H1 (cell line): ENCODE measurements at regions not wholly inside any gene's neighbourhood (a gene's known extent, or its start where the extent isn't known, plus 50 kb on each side); places are given as distances from the start of the nearest gene placed in this dataset.

Experiments used
- CTCF ChIA-PET: fragments of 300-600 bp; sonication (Branson Sonifier 250); formaldehyde crosslinking; loops from one replicate; lab custom pipeline; 2021; ENCODE audit not compliant: partially characterized antibody; lab: Charles Lee
- POLR2A ChIA-PET: fragments of 300-600 bp; sonication (Branson Sonifier 250); formaldehyde crosslinking; loops from one replicate; lab custom pipeline; 2021; ENCODE audit warnings: inconsistent platforms; ENCODE audit not compliant: partially characterized antibody; lab: Charles Lee
- DNase-seq, 2 experiments: peaks; one replicate each; pipeline versions ENCODE4 v3.0.0 to v3.0.0-alpha.2; 2010 to 2022; ENCODE audit warnings: low spot score in 2 of 2, low read depth in 1 of 2, mixed read lengths in 1 of 2
- FAIRE-seq: peaks from 2 replicates; lab custom pipeline; 2011; peaks lifted over from hg19 to GRCh38; lab: Jason Lieb, UNC
- H2AFZ ChIP-seq: 2 replicates; pipeline ENCODE4 v1.8.1; 2012; ENCODE audit warnings: low read length, inconsistent platforms
- H2AK5ac ChIP-seq: 2 replicates; pipeline ENCODE4 v1.6.1; 2013; ENCODE audit warnings: low read depth, low read length
- H2BK120ac ChIP-seq: replicated peaks from 2 replicates; pipeline ENCODE3; 2013; ENCODE audit warnings: low read depth, low read length, inconsistent platforms
- H2BK12ac ChIP-seq: 2 replicates; pipeline ENCODE4 v1.6.1; 2013; ENCODE audit warnings: low read depth, low read length
- H2BK15ac ChIP-seq: 2 replicates; pipeline ENCODE4 v1.6.1; 2013; ENCODE audit warnings: low read length
- H2BK20ac ChIP-seq: 2 replicates; pipeline ENCODE4 v1.6.1; 2013; ENCODE audit warnings: low read length
- H2BK5ac ChIP-seq: 2 replicates; pipeline ENCODE4 v1.6.1; 2013; ENCODE audit warnings: low read depth, low read length
- H3K14ac ChIP-seq: 2 replicates; pipeline ENCODE4 v1.6.1; 2013; ENCODE audit warnings: inconsistent platforms; ENCODE audit not compliant: insufficient read length
- H3K18ac ChIP-seq: 2 replicates; pipeline ENCODE4 v1.6.1; 2013; ENCODE audit warnings: low read length; ENCODE audit errors: extremely low read depth
- H3K23ac ChIP-seq: 2 replicates; pipeline ENCODE4 v1.6.1; 2013; ENCODE audit warnings: inconsistent platforms; ENCODE audit not compliant: insufficient read length
- H3K23me2 ChIP-seq: 2 replicates; pipeline ENCODE4 v1.6.1; 2013; ENCODE audit warnings: low read depth, low read length
- H3K27ac ChIP-seq: 2 replicates; pipeline ENCODE4 v1.6.1; 2011; ENCODE audit warnings: low read depth, low read length, inconsistent platforms
- H3K27me3 ChIP-seq, 4 experiments: replicated peaks in 1 of 4; 1 replicate in 1 of 4; 2 replicates in 3 of 4; pipeline versions ENCODE4 v1.6.1 to v1.8.1; 2011 to 2013; ENCODE audit warnings: low read length in 3 of 4, mild to moderate bottlenecking in 3 of 4, inconsistent platforms in 2 of 4, mixed read lengths in 2 of 4, moderate library complexity in 1 of 4; ENCODE audit not compliant: control insufficient read depth in 3 of 4, insufficient read depth in 3 of 4; ENCODE audit errors: extremely low read depth in 1 of 4
- H3K36me3 ChIP-seq, 4 experiments: 2 replicates each; pipeline versions ENCODE4 v1.6.1 to v1.8.1; 2011 to 2013; ENCODE audit warnings: mild to moderate bottlenecking in 4 of 4, low read length in 3 of 4, moderate library complexity in 2 of 4, control low read depth in 1 of 4, inconsistent platforms in 1 of 4; ENCODE audit not compliant: insufficient read depth in 4 of 4, control insufficient read depth in 2 of 4
- H3K4ac ChIP-seq: replicated peaks from 2 replicates; pipeline ENCODE3; 2013; ENCODE audit warnings: low read length, low read depth, mixed read lengths, inconsistent platforms; ENCODE audit not compliant: insufficient read length
- H3K4me1 ChIP-seq, 4 experiments: replicated peaks in 1 of 4; 1 replicate in 1 of 4; 2 replicates in 3 of 4; pipeline versions ENCODE4 v1.6.1 to v1.8.1; 2011 to 2013; ENCODE audit warnings: low read length in 3 of 4, inconsistent platforms in 2 of 4, mixed read lengths in 1 of 4; ENCODE audit not compliant: insufficient read depth in 4 of 4, control insufficient read depth in 3 of 4
- H3K4me2 ChIP-seq, 2 experiments: 2 replicates each; pipeline versions ENCODE4 v1.6.1 to v1.8.1; 2011 to 2013; ENCODE audit warnings: low read depth in 2 of 2, low read length in 2 of 2, control low read depth in 1 of 2, inconsistent platforms in 1 of 2, mild to moderate bottlenecking in 1 of 2; ENCODE audit not compliant: insufficient read depth in 1 of 2
- H3K4me3 ChIP-seq, 4 experiments: fragments of 200-600, 300-600 bp in 1 of 4; sonication (generic), shearing (Covaris generic), sonication (Bioruptor Twin) in 1 of 4; 2 replicates each; pipeline versions ENCODE4 v1.5.1 to v1.8.1; 2011 to 2016; ENCODE audit warnings: low read length in 4 of 4, low read depth in 3 of 4, control low read depth in 2 of 4, inconsistent platforms in 2 of 4, mild to moderate bottlenecking in 2 of 4, mixed read lengths in 1 of 4, moderate library complexity in 1 of 4; ENCODE audit not compliant: insufficient read depth in 2 of 4; ENCODE audit errors: extremely low read depth in 1 of 4
- H3K56ac ChIP-seq: replicated peaks from 2 replicates; pipeline ENCODE3; 2013; ENCODE audit warnings: low read depth, mild to moderate bottlenecking, mixed read lengths, low read length, inconsistent platforms; ENCODE audit not compliant: insufficient read length
- H3K79me1 ChIP-seq: 2 replicates; pipeline ENCODE4 v1.6.1; 2013; ENCODE audit warnings: low read depth, low read length, control low read depth
- H3K79me2 ChIP-seq, 2 experiments: 2 replicates each; pipeline versions ENCODE4 v1.6.1 to v1.8.1; 2012 to 2013; ENCODE audit warnings: low read length in 2 of 2, mild to moderate bottlenecking in 2 of 2, inconsistent platforms in 1 of 2; ENCODE audit not compliant: insufficient read depth in 2 of 2, control insufficient read depth in 1 of 2
- H3K9ac ChIP-seq, 4 experiments: replicated peaks in 1 of 4; 1 replicate in 1 of 4; 2 replicates in 3 of 4; pipeline versions ENCODE4 v1.6.1 to v1.8.1; 2011 to 2013; ENCODE audit warnings: low read depth in 3 of 4, low read length in 3 of 4, control low read depth in 2 of 4, mild to moderate bottlenecking in 2 of 4, moderate library complexity in 2 of 4, inconsistent platforms in 1 of 4; ENCODE audit errors: extremely low read depth in 1 of 4
- H3K9me3 ChIP-seq, 2 experiments: 2 replicates each; pipeline versions ENCODE4 v1.6.1 to v1.8.1; 2012 to 2013; ENCODE audit warnings: mild to moderate bottlenecking in 2 of 2, moderate library complexity in 2 of 2, control low read depth in 1 of 2, inconsistent platforms in 1 of 2, low read depth in 1 of 2, low read length in 1 of 2, mixed read lengths in 1 of 2; ENCODE audit not compliant: insufficient read depth in 2 of 2
- H4K20me1 ChIP-seq, 2 experiments: replicated peaks in 1 of 2; 2 replicates each; pipeline versions ENCODE3 to v1.8.1; 2011 to 2013; ENCODE audit warnings: inconsistent platforms in 2 of 2, low read length in 2 of 2, mild to moderate bottlenecking in 1 of 2; ENCODE audit not compliant: insufficient read depth in 2 of 2, control insufficient read depth in 1 of 2
- H4K5ac ChIP-seq: 2 replicates; pipeline ENCODE4 v1.6.1; 2013; ENCODE audit warnings: low read length, low read depth, mixed read lengths, inconsistent platforms; ENCODE audit not compliant: insufficient read length
- H4K8ac ChIP-seq: 2 replicates; pipeline ENCODE4 v1.8.0; 2013; ENCODE audit warnings: mild to moderate bottlenecking, moderate library complexity, low read length, inconsistent platforms; ENCODE audit not compliant: insufficient read depth; ENCODE audit errors: extremely low read depth
- H4K91ac ChIP-seq: replicated peaks from 2 replicates; pipeline ENCODE3; 2013; ENCODE audit warnings: low read length, mixed read lengths, inconsistent platforms; ENCODE audit not compliant: insufficient read length
- BRCA1 ChIP-seq: IDR thresholded peaks from 2 replicates; pipeline ENCODE4 v1.6.1; 2012; ENCODE audit warnings: low read depth, low read length, improper control_type of control experiment
- CEBPB ChIP-seq: IDR thresholded peaks from 2 replicates; pipeline ENCODE4 v1.6.1; 2012; ENCODE audit warnings: low read depth, low read length
- HDAC6 ChIP-seq: IDR thresholded peaks from one replicate; pipeline ENCODE4 v1.7.1; 2012; ENCODE audit warnings: low read depth, mild to moderate bottlenecking, inconsistent platforms, low read length, moderate library complexity
- JUND ChIP-seq: IDR thresholded peaks from 2 replicates; pipeline ENCODE4 v1.6.1; 2011; ENCODE audit warnings: mild to moderate bottlenecking, improper control_type of control experiment, low read length
- POU5F1 ChIP-seq: IDR thresholded peaks from 2 replicates; pipeline ENCODE4 v1.6.1; 2011; ENCODE audit warnings: low read depth, mild to moderate bottlenecking, low read length, moderate library complexity
- RBBP5 ChIP-seq: IDR thresholded peaks from 2 replicates; pipeline ENCODE4 v1.7.1; 2012; ENCODE audit warnings: low read depth, mild to moderate bottlenecking, inconsistent platforms, low read length, moderate library complexity, borderline replicate concordance
- SIRT6 ChIP-seq: IDR thresholded peaks from one replicate; pipeline ENCODE4 v1.7.1; 2012; ENCODE audit warnings: low read length, inconsistent platforms
- SUZ12 ChIP-seq: fragments of 200-600 bp; sonication (generic); IDR thresholded peaks from 2 replicates; pipeline ENCODE4 v1.6.1; 2012; ENCODE audit warnings: mild to moderate bottlenecking, inconsistent platforms, low read length, moderate library complexity, mixed read lengths
- TAF7 ChIP-seq: optimal IDR thresholded peaks from 2 replicates; pipeline ENCODE3; 2011; ENCODE audit warnings: low read depth, mild to moderate bottlenecking, inconsistent platforms, low read length, moderate library complexity, borderline replicate concordance
- WGBS, 2 experiments: shearing (Covaris generic) in 1 of 2; methylation state at CpG; one replicate each; pipeline versions ENCODE4 v1.1.6 to v1.1.7; 2013 to 2015; ENCODE audit warnings: low lambda C conversion rate in 2 of 2, mixed read lengths in 2 of 2, inconsistent platforms in 1 of 2, low coverage in 1 of 2, missing lambda C conversion rate in 1 of 2; ENCODE audit not compliant: insufficient replicate concordance in 2 of 2, insufficient coverage in 1 of 2, insufficient read length in 1 of 2; ENCODE audit errors: extremely low coverage in 1 of 2, missing lambda C conversion rate in 1 of 2; 5-methylcytosine and 5-hydroxymethylcytosine counted together

DNA sequence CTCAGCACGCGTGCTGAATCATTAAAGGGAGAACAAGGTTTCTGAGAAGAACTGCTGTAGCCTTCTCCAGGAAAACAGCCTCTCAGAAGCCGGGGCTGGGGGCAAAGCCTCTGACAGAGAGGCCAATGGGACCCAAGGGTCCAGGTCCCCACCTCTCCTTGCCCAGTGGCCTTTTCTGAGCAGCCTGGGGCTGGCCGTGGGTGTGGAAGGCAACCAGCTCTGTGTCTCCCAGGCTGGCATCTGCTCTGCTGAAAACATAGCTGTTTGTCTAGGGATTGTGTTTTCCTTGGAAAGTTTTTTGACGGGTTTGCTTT, 261.2 kb downstream of the NPHP4 start:
- no peak overlapping the region for H2BK5ac ChIP-seq
- no peak overlapping the region for H3K27ac ChIP-seq
- no peak overlapping the region for H2BK120ac ChIP-seq
- no peaks in the 10 kb centered on the region for H3K36me3 ChIP-seq
- DNase-seq: no peak
- H3K18ac ChIP-seq: no peak overlapping the region
- H4K5ac ChIP-seq: no peak overlapping the region
- no peak overlapping the region for H3K14ac ChIP-seq
- no peak overlapping the region for H3K56ac ChIP-seq
- H2BK12ac ChIP-seq: no peak overlapping the region
- no peak overlapping the region for H2AK5ac ChIP-seq
- no peak overlapping the region for H3K4ac ChIP-seq
- peaks cover 0 to 2% (median 0%) of the 10 kb centered on the region in 4 experiments; a peak in 1 of 7 replicates for H3K4me1 ChIP-seq
- H3K9me3 ChIP-seq: no peaks in the 10 kb centered on the region
- H3K27me3 ChIP-seq: no peaks in the 10 kb centered on the region; a peak in 1 of 7 replicates
- WGBS, 2 experiments: 89% methylated on average over 5 of the region's 5 CpGs; no CpG with 5 or more reads in 1 of the 2 experiments
- TF ChIP-seq POU5F1: no peak
- no peak for TF ChIP-seq HDAC6
- TF ChIP-seq CEBPB: no peak
- TF ChIP-seq BRCA1: no peak
- TF ChIP-seq SIRT6: no peak
- TF ChIP-seq RBBP5: no peak
- no peak for TF ChIP-seq JUND
- TF ChIP-seq SUZ12: no peak
- no peak for TF ChIP-seq TAF7
- ChIA-PET CTCF (interaction anchor here (1.9 to 5.4 kb wide), 2 partner anchors 14 kb away, joined by 5 to 32 read pairs; no protein-coding TSS in a partner anchor), POLR2A (no interaction called here)
- no peaks in the 10 kb centered on the region; the same call in 1 of the 2 replicates for H3K23me2 ChIP-seq
- no peak for FAIRE-seq
- no peaks in the 10 kb centered on the region for H3K79me1 ChIP-seq
- no peak overlapping the region for H4K8ac ChIP-seq
- no peak overlapping the region for H2AFZ ChIP-seq
- no peak overlapping the region for H3K9ac ChIP-seq
- H2BK20ac ChIP-seq: no peak overlapping the region
- no peak overlapping the region for H3K4me3 ChIP-seq
- H4K20me1 ChIP-seq: no peaks in the 10 kb centered on the region
- no peaks in the 10 kb centered on the region for H3K79me2 ChIP-seq
- H4K91ac ChIP-seq: no peak overlapping the region
- no peak overlapping the region for H2BK15ac ChIP-seq
- H3K4me2 ChIP-seq: no peak overlapping the region
- H3K23ac ChIP-seq: no peak overlapping the region
